Left lung (tissue), 4 donors: ENCODE measurements at regions not wholly inside any gene's neighbourhood (a gene's known extent, or its start where the extent isn't known, plus 50 kb on each side); places are given as distances from the start of the nearest gene placed in this dataset.

Source experiments
- ATAC-seq: fragments of 200-7000 bp; cut with Tn5 transposase; one replicate; pipeline ENCODE4 v1.9.1; 2020; ENCODE audit warnings: moderate library complexity
- DNase-seq, 4 donors: peaks; one replicate each; pipeline ENCODE4 v3.0.0-alpha.2; 2013 to 2020
- H3K27ac ChIP-seq, 2 donors: fragments of 200-600 bp; sonication (generic) in 1 of 2; one replicate each; pipeline versions ENCODE4 v1.5.0 to v1.8.0; 2020 to 2021
- H3K27me3 ChIP-seq, 2 donors: fragments of 200-600 bp; sonication (generic) in 1 of 2; one replicate each; pipeline versions ENCODE4 v1.5.0 to v1.8.0; 2020 to 2021
- H3K36me3 ChIP-seq, 2 donors: fragments of 200-600 bp; sonication (generic) in 1 of 2; one replicate each; pipeline versions ENCODE4 v1.5.0 to v1.8.0; 2020 to 2021
- H3K4me1 ChIP-seq, 2 donors: fragments of 200-600 bp; one replicate each; pipeline ENCODE4 v1.8.0; 2021
- H3K4me3 ChIP-seq, 2 donors: fragments of 200-600 bp; sonication (generic) in 1 of 2; one replicate each; pipeline versions ENCODE4 v1.5.0 to v1.8.0; 2020 to 2021; ENCODE audit warnings: mild to moderate bottlenecking in 1 of 2
- H3K9me3 ChIP-seq, 2 donors: fragments of 200-600 bp; sonication (generic) in 1 of 2; one replicate each; pipeline versions ENCODE4 v1.5.0 to v1.8.0; 2020 to 2021
- intact Hi-C, 2 donors: fragments of 100-400 bp; cut with DNase I; formaldehyde crosslinking; loops; one replicate each; pipeline versions ENCODE4 v1.11.2 to v1.14.2; 2022
- TF ChIP-seq, protein P1 (sequence below), 2 donors: fragments of 200-600 bp; sonication (generic) in 1 of 2; IDR thresholded peaks; one replicate each; pipeline versions ENCODE4 v1.5.0 to v1.8.0; 2021; ENCODE audit warnings: antibody characterized with exemption in 2 of 2
- donor health status: DM: no; HTN: yes; CAD: no.
- donor health status: DM: no; HTN: no; CAD: no.

DNA sequence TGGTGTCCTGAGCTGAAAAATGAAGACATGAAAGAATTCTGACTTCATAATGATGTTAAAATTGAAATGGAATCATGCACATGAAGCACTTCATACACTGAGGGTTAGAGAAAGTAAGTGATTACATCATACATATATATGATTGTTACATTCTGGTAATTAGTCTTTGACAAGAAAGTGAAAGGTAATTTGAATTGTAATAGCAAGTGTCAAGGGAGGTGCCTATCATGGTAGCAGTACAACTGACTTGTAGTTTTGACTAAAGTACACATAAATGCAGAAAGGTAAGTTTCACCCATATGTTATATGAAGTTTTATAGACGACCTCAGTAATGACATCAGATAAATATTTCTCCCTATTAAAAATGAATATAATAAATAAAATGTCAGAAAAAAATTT is 1325.0 kb upstream of the GOT2 start:
- DNase-seq (no peak), ATAC-seq (no peak)
- no peaks in the 10 kb centered on the region for H3K9me3 ChIP-seq
- H3K4me1 ChIP-seq, result no peaks in the 10 kb centered on the region
- intact Hi-C loops, result no loop called here
- TF ChIP-seq, protein P1, sequence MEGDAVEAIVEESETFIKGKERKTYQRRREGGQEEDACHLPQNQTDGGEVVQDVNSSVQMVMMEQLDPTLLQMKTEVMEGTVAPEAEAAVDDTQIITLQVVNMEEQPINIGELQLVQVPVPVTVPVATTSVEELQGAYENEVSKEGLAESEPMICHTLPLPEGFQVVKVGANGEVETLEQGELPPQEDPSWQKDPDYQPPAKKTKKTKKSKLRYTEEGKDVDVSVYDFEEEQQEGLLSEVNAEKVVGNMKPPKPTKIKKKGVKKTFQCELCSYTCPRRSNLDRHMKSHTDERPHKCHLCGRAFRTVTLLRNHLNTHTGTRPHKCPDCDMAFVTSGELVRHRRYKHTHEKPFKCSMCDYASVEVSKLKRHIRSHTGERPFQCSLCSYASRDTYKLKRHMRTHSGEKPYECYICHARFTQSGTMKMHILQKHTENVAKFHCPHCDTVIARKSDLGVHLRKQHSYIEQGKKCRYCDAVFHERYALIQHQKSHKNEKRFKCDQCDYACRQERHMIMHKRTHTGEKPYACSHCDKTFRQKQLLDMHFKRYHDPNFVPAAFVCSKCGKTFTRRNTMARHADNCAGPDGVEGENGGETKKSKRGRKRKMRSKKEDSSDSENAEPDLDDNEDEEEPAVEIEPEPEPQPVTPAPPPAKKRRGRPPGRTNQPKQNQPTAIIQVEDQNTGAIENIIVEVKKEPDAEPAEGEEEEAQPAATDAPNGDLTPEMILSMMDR (IDR thresholded peaks at IDR 0.05), result no peak
- no peaks in the 10 kb centered on the region for H3K27me3 ChIP-seq
- no peaks in the 10 kb centered on the region for H3K36me3 ChIP-seq
- H3K27ac ChIP-seq, result no peak overlapping the region
- H3K4me3 ChIP-seq, result no peak overlapping the region

GRCh38 chr16:60041671-60042070 is 1307.6 kb upstream of the GOT2 start:
- intact Hi-C loops, result no loop called here
- DNase-seq (no peak), ATAC-seq (no peak)
- H3K4me3 ChIP-seq, result no peak overlapping the region
- TF ChIP-seq, protein P1 (IDR thresholded peaks at IDR 0.05), result no peak
- peaks cover 0 to 2% of the 10 kb centered on the region in 2 donors for H3K9me3 ChIP-seq
- no peaks in the 10 kb centered on the region for H3K36me3 ChIP-seq
- no peaks in the 10 kb centered on the region for H3K27me3 ChIP-seq
- H3K4me1 ChIP-seq, result no peaks in the 10 kb centered on the region
- H3K27ac ChIP-seq, result no peak overlapping the region

- Histone ChIP-seq H3K4me1 (no peaks in the 10 kb centered on the region), H3K4me3 (no peak overlapping the region), H3K27ac (no peak overlapping the region), H3K27me3 (no peaks in the 10 kb centered on the region), H3K9me3 (peaks cover 0 to 23% of the 10 kb centered on the region in 2 donors), H3K36me3 (no peaks in the 10 kb centered on the region)
- TF ChIP-seq, protein P1 (IDR thresholded peaks at IDR 0.05), result no peak
- DNase-seq (no peak), ATAC-seq (no peak)
- intact Hi-C loops, result no loop called here
Measured at GRCh38 chr16:60031740-60032139, 1297.6 kb upstream of the GOT2 start.

GRCh38 chr16:60027351-60027750 is 1293.2 kb upstream of the GOT2 start:
- Histone ChIP-seq H3K27ac (no peak overlapping the region), H3K9me3 (no peaks in the 10 kb centered on the region), H3K27me3 (no peaks in the 10 kb centered on the region), H3K4me1 (no peaks in the 10 kb centered on the region), H3K36me3 (no peaks in the 10 kb centered on the region), H3K4me3 (no peak overlapping the region)
- intact Hi-C loops, result no loop called here
- no peak for ATAC-seq
- no peak for DNase-seq
- TF ChIP-seq, protein P1 (IDR thresholded peaks at IDR 0.05), result no peak

GRCh38 chr16:60013076-60013475 is 1279.0 kb upstream of the GOT2 start:
- no peak for DNase-seq
- TF ChIP-seq, protein P1 (IDR thresholded peaks at IDR 0.05), result no peak
- intact Hi-C loops, result no loop called here
- peaks cover 0 to 9% of the 10 kb centered on the region in 2 donors for H3K9me3 ChIP-seq
- no peaks in the 10 kb centered on the region for H3K27me3 ChIP-seq
- no peaks in the 10 kb centered on the region for H3K36me3 ChIP-seq
- no peak overlapping the region for H3K4me3 ChIP-seq
- H3K4me1 ChIP-seq, result no peaks in the 10 kb centered on the region
- no peak overlapping the region for H3K27ac ChIP-seq
- ATAC-seq, result no peak
